Mesothelial cell of epicardium (in vitro differentiated cells): ENCODE measurements at regions not wholly inside any gene's neighbourhood (a gene's known extent, or its start where the extent isn't known, plus 50 kb on each side); places are given as distances from the start of the nearest gene placed in this dataset.

Source experiments
- DNase-seq, 2 experiments: peaks; one replicate each; pipeline ENCODE4 v3.0.0; 2021; ENCODE audit warnings: low spot score in 2 of 2; ENCODE audit not compliant: unreplicated experiment in 2 of 2
- H3K27ac Mint-ChIP-seq: 2 replicates; pipeline ENCODE4 v1.8.0; 2021; ENCODE audit warnings: mixed read lengths
- H3K27me3 Mint-ChIP-seq: 2 replicates; pipeline ENCODE4 v1.8.0; 2021; ENCODE audit warnings: low read depth, mixed read lengths
- H3K36me3 Mint-ChIP-seq: 2 replicates; pipeline ENCODE4 v1.8.0; 2021; ENCODE audit warnings: mixed read lengths
- H3K4me1 Mint-ChIP-seq: 2 replicates; pipeline ENCODE4 v1.8.0; 2021; ENCODE audit warnings: mixed read lengths
- H3K4me3 Mint-ChIP-seq: 2 replicates; pipeline ENCODE4 v1.8.0; 2021; ENCODE audit warnings: mild to moderate bottlenecking, moderate library complexity, mixed read lengths
- H3K9me3 Mint-ChIP-seq: 2 replicates; pipeline ENCODE4 v1.8.0; 2021; ENCODE audit warnings: mixed read lengths
- CTCF ChIP-seq: fragments of 200-600 bp; sonication (generic); IDR thresholded peaks from one replicate; pipeline ENCODE4 v1.5.0; 2021; ENCODE audit warnings: antibody characterized with exemption; ENCODE audit not compliant: unreplicated experiment

DNA sequence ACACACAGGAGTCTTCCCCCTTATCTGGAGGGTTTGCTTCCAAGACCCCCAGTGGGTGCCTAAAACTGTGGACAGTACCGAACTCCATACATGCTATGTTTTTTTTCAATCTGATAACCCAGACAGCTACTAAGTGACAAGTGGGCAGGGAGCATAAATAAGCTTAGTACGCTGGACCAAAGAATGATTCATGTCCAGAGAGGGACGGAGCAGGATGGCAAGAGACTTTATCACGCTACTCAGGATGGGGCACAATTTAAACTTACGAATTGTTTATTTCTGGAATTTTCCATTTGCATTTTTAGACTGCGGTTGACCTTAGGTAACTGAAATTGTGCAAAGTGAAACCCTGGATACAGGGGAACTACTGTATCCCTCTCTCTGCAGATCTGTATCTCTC, 410.0 kb upstream of the MKI67 start:
- Mint-ChIP-seq H3K27me3 (peaks cover 47% of the 10 kb centered on the region), H3K4me1 (peaks cover 30% of the 10 kb centered on the region), H3K4me3 (no peak overlapping the region), H3K27ac (no peak overlapping the region), H3K36me3 (no peaks in the 10 kb centered on the region), H3K9me3 (no peaks in the 10 kb centered on the region)
- TF ChIP-seq CTCF, result no peak
- DNase-seq, result no peak

GRCh38 chr10:128537834-128538330, 411.7 kb upstream of the MKI67 start:
- TF ChIP-seq CTCF, result no peak
- H3K9me3 Mint-ChIP-seq, result no peaks in the 10 kb centered on the region
- H3K27ac Mint-ChIP-seq, result no peak overlapping the region
- peaks cover 43% of the 10 kb centered on the region for H3K4me1 Mint-ChIP-seq
- H3K36me3 Mint-ChIP-seq, result no peaks in the 10 kb centered on the region
- H3K27me3 Mint-ChIP-seq, result peaks cover 56% of the 10 kb centered on the region
- no peak for DNase-seq
- H3K4me3 Mint-ChIP-seq, result no peak overlapping the region

GRCh38 chr10:128538671-128539070, 412.4 kb upstream of the MKI67 start:
- Mint-ChIP-seq H3K4me1 (peaks cover 51% of the 10 kb centered on the region), H3K9me3 (no peaks in the 10 kb centered on the region), H3K4me3 (no peak overlapping the region), H3K27me3 (peaks cover 63% of the 10 kb centered on the region), H3K36me3 (no peaks in the 10 kb centered on the region), H3K27ac (no peak overlapping the region)
- no peak for DNase-seq
- no peak for TF ChIP-seq CTCF

- H3K9me3 Mint-ChIP-seq, result no peaks in the 10 kb centered on the region
- H3K27me3 Mint-ChIP-seq, result peaks cover 63% of the 10 kb centered on the region
- no peaks in the 10 kb centered on the region for H3K36me3 Mint-ChIP-seq
- peak overlapping the region; percentile 42 for H3K4me3 Mint-ChIP-seq
- peak overlapping the region; percentile 25 for H3K27ac Mint-ChIP-seq
- TF ChIP-seq CTCF, result no peak
- no peak for DNase-seq
- H3K4me1 Mint-ChIP-seq, result peaks cover 56% of the 10 kb centered on the region
These were observed 413.4 kb upstream of the MKI67 start for GRCh38 chr10:128539510-128540127.

DNA sequence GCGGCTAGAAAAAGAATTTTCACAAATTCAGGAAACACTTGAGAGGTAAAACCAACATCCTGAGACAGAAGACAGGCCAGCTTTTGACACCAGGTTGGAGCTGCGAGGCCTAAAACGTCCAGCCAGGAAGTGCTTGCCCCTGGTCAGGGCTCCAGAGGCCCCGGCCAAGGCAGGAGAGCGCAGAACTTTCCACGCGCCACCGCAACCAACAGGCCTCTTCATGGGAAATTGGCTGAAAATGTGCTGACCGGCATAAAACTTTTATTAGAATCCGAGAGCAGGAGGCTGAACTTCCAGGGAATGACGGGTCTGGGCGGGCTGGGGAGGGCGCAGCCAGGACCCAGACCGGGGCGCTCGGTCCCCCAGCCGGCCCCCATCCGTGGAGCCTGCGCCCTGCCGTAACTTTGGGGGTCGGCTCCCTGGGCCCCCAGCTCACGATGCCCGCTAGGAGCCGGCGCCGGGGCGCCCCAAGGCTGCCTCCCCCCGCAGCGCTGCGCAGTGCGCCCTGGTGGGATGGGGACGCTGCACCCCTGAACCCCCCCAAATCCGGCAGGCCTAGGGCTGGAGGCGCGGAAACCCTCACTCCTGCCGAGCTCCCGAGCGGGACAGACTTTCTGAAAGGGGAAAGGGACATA, 414.0 kb upstream of the MKI67 start:
- Mint-ChIP-seq H3K36me3 (no peaks in the 10 kb centered on the region), H3K27me3 (peaks cover 61% of the 10 kb centered on the region), H3K4me1 (peaks cover 56% of the 10 kb centered on the region), H3K4me3 (peak overlapping the region; percentile 72), H3K27ac (peak overlapping the region; percentile 25), H3K9me3 (no peaks in the 10 kb centered on the region)
- TF ChIP-seq CTCF, result no peak
- DNase-seq, result no peak
